HG02884 (cell line): ENCODE measurements at regions not wholly inside any gene's neighbourhood (a gene's known extent, or its start where the extent isn't known, plus 50 kb on each side); places are given as distances from the start of the nearest gene placed in this dataset.
A peak's percentile ranks its signal among the peaks of the same experiment; 100 is the strongest.

Source experiments
- ATAC-seq: cut with Tn5 transposase; IDR thresholded peaks from one replicate; pipeline ENCODE4 v1.9.1; 2021; ENCODE audit warnings: mild to moderate bottlenecking, moderate library complexity; ENCODE audit not compliant: unreplicated experiment

DNA sequence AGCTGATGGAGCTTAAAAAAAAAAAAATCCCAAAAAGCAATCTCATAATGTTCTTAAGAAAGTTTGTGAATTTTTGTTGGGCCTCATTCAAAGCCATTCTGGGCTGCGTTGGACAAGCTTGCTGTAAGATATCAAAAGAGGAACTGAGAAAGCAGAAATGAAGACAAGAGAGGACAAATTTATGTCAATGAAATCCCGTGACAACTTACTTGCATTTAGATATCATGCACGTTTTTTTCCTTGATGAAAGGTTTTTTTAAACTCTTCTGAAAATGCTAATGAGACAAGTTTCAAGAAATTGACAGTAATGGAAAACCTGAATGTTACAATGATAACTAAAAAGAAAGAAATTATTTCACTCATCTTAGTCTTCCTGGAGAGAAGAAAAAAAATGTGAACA lies 662.9 kb downstream of the SQOR start:
- ATAC-seq: peak; percentile 82

DNA sequence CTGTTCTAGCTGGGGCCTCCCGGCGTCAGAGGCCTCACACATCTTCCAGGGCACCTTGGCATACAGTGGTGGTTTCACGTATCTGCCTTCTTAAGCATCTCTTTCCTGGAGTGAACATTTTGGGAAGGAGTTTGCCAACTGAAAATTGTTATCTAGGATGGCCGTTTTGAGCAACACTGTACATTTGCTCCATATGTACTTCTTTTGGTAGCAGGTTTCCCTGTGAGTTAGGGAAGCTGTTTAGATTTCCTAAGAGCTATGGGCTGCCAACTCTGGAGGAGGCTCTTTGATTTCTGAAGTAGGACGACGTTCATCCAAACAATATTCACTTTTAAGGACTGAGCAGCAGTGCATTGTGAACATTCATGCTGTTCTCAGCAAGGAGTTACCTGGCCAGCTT lies 665.9 kb downstream of the SQOR start:
- ATAC-seq: no peak

DNA sequence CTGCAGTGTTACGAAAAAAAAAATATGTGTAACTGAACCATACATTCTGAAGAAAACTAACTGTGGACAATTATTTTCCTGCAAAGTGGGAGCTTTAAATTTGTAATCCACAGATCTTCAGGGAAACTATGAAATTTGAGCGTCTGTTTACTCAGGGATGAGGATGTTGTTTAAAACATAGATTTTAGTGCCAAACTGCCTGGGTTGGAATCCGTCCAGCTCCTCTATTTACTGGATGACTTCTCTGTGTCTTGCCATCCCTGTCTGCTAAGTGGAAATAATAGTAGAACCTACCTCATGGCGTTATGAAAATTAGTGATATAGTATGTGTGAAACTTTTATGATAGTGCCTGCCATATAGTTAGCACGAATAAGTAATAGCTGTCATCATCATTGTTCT lies 666.5 kb downstream of the SQOR start:
- no peak for ATAC-seq

DNA sequence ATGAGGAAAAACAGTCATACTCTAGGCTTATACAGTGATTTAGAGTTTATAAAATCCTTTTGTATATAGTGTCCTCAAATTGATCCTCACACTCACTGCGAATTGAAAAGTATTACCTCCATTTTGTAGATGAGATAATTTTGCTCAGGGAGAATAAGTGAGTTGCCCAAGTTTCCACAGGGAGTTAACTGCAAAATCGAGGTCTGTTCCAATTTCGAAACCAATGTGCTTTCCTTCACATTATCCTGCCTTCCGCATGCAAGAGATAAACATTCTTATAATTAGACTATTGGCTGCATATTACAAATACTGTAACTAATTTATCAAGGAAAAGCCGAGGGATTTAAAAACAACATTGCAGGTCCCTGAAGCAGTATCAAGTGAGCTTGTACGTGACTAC lies 667.0 kb downstream of the SQOR start:
- ATAC-seq: no peak

DNA sequence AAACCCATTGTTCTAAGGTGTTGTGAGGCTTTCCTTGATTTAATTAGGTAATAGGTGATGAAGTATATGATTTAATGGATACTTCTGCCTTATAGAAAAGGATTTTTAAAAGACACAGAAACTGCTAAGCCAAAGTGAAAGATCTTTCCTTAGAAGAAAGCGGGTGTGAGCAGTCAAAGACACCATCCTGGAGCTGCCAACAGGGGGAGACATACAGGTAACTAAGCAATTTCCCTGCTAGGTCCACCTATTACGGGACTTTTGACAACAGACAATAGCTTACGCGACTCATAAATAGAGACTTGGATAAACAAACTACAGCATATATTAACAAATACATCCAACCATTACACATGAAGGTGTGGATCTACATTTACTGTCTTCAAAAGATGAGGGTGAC lies 669.5 kb downstream of the SQOR start:
- ATAC-seq: no peak

DNA sequence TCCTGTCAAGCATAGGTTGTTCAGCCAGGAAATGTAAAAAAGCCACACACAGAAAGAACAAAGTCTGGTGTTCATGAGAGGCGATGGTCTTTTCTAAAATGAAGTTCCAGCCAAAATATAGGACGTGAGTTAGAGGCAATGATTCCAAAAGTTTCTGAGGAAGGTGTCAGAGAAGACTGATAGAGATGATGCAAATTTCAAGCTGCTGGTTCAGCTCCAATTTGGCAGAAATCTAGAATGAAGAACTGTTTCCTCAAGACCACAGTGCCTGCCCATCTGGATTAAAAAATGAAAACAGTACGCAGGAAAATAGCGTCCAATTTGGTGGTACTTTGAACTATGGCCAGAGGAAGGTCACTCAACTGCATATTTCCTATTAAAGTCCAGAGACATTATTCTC lies 672.9 kb downstream of the SQOR start:
- no peak for ATAC-seq

DNA sequence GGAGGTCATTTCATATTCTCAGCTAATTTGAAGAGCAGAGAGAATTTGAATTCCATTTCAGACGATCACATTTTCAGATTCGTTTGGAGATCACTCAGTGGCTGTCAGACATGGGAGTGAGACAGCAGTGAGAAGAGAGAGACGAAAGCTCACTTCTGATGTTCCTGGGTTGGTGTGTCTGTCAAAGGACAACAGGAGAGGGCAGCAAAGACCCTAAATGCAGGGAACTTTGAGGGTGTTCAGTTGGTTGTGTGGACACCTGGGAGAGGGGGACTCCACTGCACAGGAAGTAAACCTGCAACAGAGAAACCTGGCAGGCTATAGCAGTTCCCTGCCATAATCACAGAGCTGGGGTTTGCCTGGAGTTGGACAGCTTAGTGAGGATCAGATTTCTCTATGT lies 675.1 kb downstream of the SQOR start:
- ATAC-seq: no peak

DNA sequence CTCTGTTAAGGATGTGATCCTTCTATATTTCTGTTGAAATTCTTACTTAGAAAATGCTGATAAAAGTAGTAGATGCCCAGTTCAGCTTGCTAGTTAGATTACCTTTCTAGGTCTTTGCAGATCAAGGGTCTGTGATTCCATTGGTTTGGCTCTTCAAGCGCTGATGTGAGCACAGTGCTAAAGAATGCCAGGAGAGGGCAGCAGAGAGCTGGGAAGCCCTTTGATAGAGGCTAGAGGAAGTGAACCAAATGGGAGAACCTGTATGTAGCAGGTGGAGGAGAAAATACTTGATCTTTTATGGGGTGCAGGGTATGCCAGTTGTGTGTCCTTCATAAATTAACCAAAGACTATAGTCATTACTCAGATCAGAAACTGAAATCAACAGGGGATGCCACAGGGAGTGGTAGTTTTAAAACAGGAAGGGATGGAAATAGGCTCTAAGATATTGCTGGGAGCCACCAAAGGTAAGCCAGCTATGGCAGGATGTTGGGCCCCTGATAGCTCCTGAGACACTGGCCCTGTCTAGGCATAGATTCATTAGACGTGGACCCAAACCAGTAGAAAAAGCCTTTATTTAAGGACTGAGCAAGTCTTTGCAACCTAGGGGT lies 677.4 kb downstream of the SQOR start:
- peak; percentile 95 for ATAC-seq

DNA sequence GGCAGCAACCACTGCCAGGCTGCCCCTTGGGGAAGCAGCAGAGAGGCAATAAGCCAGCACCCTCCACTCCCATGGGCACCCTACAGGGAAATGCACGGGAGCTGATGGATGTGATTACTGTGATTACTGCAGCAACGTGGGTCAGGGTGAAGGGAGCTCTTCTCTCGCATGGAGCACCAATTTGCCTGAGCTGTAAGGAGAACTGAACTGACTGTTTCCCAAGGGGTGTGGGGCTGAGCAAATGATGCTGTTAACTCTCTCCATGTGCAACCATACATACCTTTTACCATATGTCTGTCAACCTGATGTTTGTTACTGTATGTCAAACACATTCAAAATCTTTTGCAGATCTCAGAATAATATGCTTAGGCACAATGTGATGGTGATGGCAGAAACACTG lies 680.6 kb downstream of the SQOR start:
- no peak for ATAC-seq

DNA sequence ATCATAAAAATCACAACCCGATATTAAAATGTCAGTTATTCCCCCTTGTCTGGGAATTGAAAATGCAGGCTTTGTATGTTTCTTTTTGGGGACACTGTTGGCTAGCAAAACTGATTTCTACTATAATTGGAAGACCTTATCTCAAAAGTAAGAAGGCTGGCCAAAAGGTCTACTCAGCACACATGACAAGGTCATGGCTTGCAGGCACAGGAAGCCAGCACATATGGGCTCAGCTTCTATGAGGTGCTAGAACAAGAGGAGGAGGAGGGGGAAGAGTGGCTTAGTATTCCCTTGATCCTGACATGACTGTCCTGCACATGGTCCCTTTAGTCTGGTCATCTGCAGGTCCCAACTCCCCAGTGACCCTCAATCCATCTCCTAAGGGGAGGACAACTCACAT lies 681.2 kb downstream of the SQOR start:
- no peak for ATAC-seq

DNA sequence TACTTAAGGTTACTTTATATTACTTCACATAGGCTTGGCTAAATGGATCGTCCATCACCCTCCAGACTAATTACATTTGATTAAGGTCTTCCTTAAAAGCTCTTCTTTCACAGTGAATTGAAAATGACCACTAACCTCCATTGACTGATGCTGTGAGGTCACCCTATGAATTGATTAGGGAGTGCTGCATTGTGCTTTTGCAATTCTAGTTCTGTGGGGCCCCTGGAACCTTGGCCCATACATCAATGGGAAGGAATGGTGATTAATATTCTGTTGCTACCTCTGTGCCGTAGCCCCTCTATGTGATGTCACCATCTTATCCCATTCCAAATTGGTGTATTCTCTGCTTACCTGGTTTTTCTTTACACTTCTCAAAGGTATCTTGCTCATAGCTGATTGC lies 682.2 kb downstream of the SQOR start:
- ATAC-seq: no peak

DNA sequence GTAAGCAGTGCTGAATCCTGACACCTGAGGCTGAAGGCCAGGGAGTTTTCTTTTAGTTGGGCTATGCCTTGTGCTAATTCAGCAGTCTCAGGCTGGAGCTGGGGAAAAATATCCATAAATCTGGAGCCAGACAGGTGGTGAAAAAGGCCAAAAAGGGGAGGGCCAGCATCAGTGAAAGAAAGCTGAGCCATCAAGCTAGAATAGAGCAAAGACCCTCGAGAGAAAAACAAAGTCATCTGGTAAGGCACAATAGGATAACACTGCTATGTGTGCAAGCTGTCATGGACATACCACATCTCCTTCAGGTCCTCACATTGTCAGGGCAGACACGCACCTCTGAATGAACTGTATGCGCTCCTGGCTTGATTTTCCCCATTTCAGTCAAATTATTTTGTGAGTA lies 687.9 kb downstream of the SQOR start:
- ATAC-seq: no peak

DNA sequence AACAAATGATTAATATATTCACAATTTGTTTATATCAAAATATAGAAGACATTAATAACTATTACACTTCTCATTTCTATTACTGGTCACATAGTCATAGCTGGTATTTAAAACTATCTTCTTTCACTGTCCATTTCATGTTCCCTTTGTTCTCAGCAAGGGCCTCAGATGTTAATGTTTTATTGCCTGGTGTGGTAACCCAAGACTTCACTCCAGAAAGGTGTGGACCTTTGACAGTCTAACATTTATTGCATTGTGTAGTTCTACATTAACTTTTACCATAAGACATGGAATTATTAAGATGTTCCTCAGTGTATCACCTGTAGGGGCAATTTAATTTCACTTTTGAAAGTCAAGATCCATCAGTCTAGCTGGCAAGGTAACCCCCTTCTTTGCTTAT lies 691.3 kb downstream of the SQOR start:
- ATAC-seq: no peak

DNA sequence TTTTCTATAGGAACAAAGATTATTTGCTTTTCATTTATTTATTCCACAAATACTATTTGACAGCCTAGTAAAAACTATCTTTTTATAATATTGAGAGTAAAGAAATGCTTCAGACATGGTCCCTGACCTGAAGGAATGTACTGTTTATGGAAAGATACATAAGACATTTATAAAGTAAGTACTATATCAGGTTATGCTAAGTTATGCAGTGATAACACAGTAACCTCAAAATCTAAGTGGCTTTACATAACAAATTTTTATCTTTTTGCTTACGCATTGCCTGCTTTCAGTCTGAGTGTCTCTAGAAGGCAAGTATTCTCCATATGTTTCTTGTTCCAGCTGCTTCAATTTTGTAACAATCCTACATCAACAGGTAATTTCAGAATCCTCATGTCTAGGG lies 694.0 kb downstream of the SQOR start:
- ATAC-seq: no peak

DNA sequence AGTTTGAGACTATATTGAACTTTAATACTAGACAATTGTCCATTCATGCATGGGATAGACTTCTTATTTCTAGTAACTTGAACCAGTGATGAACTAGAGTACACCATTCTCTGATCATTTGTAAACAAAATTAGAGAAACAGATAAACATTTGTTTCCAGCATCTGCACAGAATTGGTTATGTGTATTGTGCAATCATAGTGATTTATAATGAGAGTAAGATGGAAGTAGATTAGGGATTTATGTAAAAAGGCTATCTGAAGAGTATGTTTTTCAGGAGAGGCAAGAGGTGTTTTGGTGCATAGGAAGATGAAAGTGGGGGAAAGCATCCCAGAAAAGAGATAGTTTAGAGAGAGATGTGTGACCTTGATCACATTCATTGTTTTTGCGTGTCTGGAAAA lies 695.0 kb downstream of the SQOR start:
- no peak for ATAC-seq

DNA sequence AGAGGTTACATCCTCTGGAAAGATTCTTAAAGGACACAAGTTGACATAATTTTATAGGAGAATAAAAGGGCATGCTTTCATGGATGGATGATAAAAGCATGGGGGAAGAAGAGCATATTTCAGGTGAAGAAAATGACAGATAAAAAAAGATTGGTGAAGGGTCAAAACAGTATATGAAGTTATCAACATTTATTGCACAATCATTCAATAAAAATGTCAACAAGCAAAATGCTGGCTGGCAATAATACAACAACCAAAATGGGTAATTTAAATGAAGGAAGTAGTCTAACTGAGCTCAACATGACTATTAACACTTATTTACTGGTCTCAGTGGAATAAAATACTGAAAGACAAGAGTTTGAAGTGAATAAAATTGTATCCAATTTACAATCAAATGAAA lies 696.7 kb downstream of the SQOR start:
- ATAC-seq: no peak

DNA sequence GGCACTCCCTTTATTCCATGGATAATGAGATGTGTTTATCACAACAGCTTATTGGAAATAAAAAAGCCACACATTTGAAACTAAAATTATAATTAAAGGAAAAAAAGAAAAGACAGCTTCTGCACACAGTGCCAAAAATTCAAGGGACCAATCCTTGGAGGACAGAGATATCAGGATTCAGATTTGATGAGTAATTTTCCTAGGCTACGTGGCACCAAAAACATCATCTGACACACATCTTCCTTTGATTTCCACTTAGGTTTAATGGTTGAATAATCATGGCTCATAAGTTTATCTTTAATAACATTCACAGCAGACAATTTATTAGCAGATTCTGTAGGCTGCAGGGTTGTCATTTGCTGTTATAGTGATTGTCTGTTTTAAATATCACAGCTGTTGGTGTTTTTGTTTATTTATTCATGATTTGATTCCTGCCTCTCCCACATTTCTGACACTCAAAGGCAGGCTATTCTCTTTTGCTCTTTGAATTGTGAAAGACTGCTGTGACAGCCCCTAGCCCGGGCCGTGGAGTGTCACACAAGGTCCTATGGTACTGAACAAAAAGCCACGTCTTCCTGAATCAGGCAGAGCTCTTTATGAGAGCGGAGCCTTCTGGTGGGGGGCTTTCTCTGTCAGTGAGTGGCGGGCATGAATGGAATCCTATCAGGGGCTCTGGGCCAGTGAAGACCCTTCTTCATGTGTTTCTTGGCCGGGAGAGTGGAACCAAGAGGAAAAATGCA lies 708.5 kb downstream of the SQOR start:
- no peak for ATAC-seq

DNA sequence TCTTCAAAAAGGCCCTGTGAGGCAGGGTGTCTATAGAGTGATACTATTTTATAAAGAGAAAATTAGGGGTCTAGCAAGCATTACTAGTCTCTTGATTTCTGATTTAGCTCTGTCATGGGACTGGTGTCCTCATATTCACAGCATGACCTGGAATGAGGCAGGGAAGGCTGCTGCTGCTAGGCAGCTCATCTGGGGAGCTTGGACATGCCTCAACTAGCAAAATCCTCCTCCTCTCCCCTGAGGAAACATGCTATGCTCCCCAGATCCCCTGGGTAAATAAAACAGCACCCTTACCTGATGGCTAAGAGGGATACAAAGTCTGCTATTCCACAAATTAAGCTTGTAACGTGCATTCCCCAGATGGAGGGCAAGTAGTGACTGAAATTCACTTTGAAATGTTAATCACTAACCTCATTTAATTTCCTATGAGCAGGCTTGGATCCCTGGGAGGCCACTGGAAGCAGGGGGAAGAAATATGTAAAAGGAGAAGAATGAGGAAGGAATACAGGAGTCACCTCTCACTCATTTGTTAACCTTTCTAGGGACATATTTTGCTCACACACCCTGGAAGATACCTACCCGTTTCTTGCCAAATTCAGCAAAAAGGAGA lies 709.4 kb downstream of the SQOR start:
- no peak for ATAC-seq

DNA sequence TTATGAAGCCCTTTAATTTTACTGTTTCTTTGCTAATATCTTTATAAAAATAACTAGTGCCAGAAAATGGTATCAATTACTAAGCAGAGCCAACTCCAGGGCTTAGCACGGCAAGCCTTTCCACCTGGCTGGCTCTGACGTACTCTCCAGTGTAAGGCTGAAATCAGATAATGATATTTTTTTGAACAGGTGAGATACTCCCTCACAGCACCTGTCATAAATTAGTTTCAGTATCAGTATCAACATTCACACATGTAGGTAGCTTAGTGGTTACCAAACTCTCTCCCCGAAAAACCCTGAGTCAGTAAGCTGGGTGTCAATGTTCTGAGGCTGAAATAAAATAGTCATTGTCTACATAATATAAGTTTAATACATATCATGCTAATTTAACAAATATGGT lies 710.1 kb downstream of the SQOR start:
- no peak for ATAC-seq

DNA sequence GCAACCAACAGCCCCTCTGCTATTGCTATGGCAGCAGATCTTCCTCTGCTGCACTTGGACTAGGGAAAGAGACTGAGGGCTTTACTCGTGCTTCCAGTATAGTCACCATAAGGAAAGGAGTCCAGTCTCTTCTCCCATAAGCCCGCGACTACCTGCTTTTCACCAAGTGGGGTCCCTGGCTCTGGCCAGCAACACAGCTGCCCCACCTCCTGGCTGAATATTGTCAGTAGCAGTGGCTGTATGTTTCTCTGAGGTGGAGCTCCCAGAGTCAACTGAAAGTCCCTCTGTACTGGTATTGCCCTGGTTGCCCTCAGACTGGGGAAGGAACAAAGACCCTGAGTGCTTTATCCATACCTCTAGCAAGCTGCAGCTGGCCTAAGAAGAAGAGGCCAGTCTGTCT lies 719.6 kb downstream of the SQOR start:
- no peak for ATAC-seq

DNA sequence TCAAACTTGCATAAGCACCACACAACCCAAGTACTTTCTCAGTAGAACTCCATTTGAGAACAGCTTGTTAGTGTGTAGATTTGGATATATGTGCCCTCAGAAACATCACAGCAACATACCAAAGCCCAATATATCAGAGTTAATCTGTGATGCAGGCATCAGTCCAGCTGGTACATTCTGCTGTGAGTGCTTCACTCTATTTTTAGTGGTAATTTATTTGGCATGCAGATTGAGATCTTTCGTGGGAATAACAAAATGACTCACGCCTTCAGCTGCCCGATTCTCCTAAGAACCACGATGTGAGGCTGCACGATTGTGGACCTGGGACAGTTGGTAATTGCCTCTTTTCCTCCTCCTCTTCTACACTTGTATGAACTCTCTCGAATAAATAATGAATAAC lies 730.7 kb downstream of the SQOR start:
- ATAC-seq: no peak

DNA sequence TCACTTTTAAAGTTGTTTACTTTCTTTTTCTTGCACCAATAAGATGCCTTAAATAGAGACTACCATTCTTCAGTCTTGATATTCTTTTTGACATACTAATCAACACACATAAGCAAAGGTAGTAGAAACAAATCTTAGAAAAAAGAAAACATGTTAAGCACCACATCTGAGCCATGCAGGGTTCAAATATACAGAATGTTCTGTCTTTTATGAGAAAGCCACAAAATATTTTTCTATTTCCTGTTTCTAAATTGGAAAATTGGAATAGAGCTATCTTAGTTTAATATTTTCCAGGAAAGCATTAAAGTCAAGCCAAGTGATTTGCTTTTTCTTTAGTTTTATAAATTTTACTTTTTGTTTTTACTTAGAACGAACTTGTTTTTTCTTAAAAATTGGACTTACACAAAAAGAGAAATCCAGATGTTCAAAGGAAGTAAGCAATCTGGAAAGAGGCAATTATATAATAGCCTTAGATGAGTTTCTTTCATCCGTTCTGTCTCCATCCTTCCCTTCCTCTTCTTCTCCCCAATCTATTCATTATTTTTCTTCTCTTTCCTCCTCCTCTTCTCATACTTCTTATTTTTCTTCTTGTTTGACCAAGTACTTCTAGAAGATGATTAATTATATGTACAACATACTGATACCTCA lies 731.7 kb downstream of the SQOR start:
- ATAC-seq: no peak
